Activated CD4-positive, alpha-beta T cell treated with anti-CD3 and anti-CD28 coated beads, Interleukin-2, amount 10 ng/mL, durations not matched to agents 7 days and 5 days (primary cell): ENCODE measurements at regions not wholly inside any gene's neighbourhood (a gene's known extent, or its start where the extent isn't known, plus 50 kb on each side); places are given as distances from the start of the nearest gene placed in this dataset.

Source experiments
- CTCF ChIA-PET: fragments of 350-600 bp; sonication (Branson Sonifier 250); formaldehyde crosslinking; loops from one replicate; lab custom pipeline; 2021; ENCODE audit warnings: antibody characterized with exemption; lab: Charles Lee
- POLR2A ChIA-PET: fragments of 350-600 bp; sonication (Branson Sonifier 250); formaldehyde crosslinking; loops from one replicate; lab custom pipeline; 2021; ENCODE audit warnings: antibody characterized with exemption; lab: Charles Lee
- DNase-seq: peaks from one replicate; pipeline ENCODE4 v3.0.0-alpha.2; 2020
- H3K27ac Mint-ChIP-seq: one replicate; pipeline ENCODE4 v1.8.0; 2021; ENCODE audit warnings: mild to moderate bottlenecking, moderate library complexity, mixed read lengths
- H3K27me3 Mint-ChIP-seq: one replicate; pipeline ENCODE4 v1.8.0; 2021; ENCODE audit warnings: mixed read lengths
- H3K36me3 Mint-ChIP-seq: one replicate; pipeline ENCODE4 v1.8.0; 2021; ENCODE audit warnings: low read depth, mixed read lengths
- H3K4me1 Mint-ChIP-seq: one replicate; pipeline ENCODE4 v1.8.0; 2021; ENCODE audit warnings: mixed read lengths
- H3K4me3 Mint-ChIP-seq: one replicate; pipeline ENCODE4 v1.8.0; 2021; ENCODE audit warnings: mild to moderate bottlenecking, moderate library complexity, mixed read lengths
- H3K9me3 Mint-ChIP-seq: one replicate; pipeline ENCODE4 v1.8.0; 2021; ENCODE audit warnings: mixed read lengths

DNA sequence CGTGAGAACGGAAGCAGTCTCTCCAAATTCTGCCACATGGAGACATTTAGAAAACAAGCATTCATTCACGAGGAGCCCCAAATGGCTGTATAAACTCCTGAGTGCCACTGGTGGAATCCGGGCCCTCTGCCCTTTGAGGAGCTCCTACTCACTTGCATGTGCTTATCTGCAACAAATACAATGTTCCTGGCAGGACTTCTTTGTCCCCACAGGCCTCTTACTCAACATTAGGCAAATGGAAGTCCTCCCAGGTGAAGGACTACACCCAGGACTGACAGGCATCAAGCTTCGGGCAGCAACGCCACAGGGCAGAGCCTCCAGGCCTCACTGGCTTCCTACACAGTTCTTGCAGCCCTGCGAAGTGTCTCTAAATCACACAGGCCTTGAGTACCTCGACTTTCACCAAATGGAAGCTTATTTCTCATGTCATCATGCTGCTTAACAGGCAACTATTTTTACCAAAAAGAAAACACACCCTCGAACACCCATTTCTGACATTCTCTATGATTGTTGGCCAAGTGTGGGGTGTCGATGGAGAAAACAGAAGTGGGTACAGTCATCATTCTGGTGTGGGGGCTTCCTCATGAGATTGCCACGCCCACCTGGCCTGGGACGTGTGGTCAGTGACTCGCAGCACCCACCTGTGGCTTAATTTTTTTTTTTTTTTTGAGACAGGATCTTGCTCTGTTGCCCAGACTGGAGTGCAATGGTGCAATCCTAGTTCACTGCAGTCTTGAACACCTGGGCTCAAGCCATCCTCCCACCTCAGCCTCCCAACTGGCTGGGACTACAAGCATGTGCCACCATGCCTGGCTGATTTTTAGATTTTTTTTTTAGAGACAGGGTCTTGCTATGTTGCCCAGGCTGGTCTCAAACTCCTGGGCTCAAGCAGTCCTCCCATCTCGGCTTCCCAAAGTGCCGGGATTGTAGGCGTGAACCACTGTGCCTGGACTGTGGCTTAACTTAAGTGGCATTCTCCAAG lies 186.8 kb upstream of the GLI2 start:
- CTCF ChIA-PET = no interaction called here
- POLR2A ChIA-PET = no interaction called here
- no peak for DNase-seq
- Mint-ChIP-seq H3K36me3 (no peaks in the 10 kb centered on the region), H3K4me1 (peaks cover 2% of the 10 kb centered on the region), H3K4me3 (no peak overlapping the region), H3K27ac (no peak overlapping the region), H3K27me3 (peaks cover 13% of the 10 kb centered on the region), H3K9me3 (no peaks in the 10 kb centered on the region)

GRCh38 chr2:120549841-120550240 lies 185.8 kb upstream of the GLI2 start:
- no peaks in the 10 kb centered on the region for H3K9me3 Mint-ChIP-seq
- H3K27me3 Mint-ChIP-seq = peaks cover 17% of the 10 kb centered on the region
- H3K4me3 Mint-ChIP-seq = no peak overlapping the region
- ChIA-PET POLR2A (no interaction called here), CTCF (no interaction called here)
- no peak for DNase-seq
- H3K27ac Mint-ChIP-seq = no peak overlapping the region
- H3K4me1 Mint-ChIP-seq = peaks cover 2% of the 10 kb centered on the region
- H3K36me3 Mint-ChIP-seq = no peaks in the 10 kb centered on the region

GRCh38 chr2:120550282-120550681 lies 185.4 kb upstream of the GLI2 start:
- DNase-seq = no peak
- POLR2A ChIA-PET = no interaction called here
- Mint-ChIP-seq H3K27ac (no peak overlapping the region), H3K27me3 (peaks cover 19% of the 10 kb centered on the region), H3K36me3 (no peaks in the 10 kb centered on the region), H3K4me3 (no peak overlapping the region), H3K4me1 (peaks cover 2% of the 10 kb centered on the region), H3K9me3 (no peaks in the 10 kb centered on the region)
- CTCF ChIA-PET = no interaction called here

DNA sequence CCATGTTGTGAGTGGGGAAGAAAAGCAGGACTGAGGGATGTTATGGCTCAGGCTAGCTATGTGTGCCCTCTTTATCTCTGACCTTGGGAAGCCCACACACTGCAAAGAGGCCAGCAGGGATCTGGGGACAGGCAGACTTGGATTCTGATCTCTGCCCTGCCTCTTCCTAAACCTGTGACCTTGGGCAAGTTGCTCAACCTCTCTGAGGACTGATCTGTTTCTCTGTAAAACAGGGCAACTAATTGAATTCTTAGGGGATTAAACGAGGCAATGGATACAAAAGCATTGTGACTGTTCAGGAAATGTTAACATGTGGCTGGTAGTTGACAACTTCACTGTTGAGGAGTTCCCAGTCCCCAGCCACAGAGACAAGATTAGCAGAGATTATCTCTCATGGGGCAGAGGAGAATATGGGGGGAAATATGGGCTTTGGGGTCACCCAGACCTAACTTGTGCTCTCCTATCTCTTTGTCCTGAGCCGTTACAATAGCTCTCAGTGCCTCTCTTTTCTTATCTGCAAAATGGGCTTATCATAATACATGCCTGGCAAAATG lies 184.7 kb upstream of the GLI2 start:
- H3K4me1 Mint-ChIP-seq = peaks cover 2% of the 10 kb centered on the region
- POLR2A ChIA-PET = no interaction called here
- CTCF ChIA-PET = no interaction called here

GRCh38 chr2:120551522-120551921 lies 184.1 kb upstream of the GLI2 start:
- ChIA-PET CTCF (interaction anchor here (1.5 kb wide), 1 partner anchor 141 kb away, joined by 3 read pairs; no protein-coding TSS in a partner anchor), POLR2A (no interaction called here)
- Mint-ChIP-seq H3K36me3 (no peaks in the 10 kb centered on the region), H3K9me3 (no peaks in the 10 kb centered on the region), H3K27me3 (peaks cover 20% of the 10 kb centered on the region), H3K4me3 (no peak overlapping the region), H3K27ac (no peak overlapping the region), H3K4me1 (peaks cover 2% of the 10 kb centered on the region)
- DNase-seq = no peak

More for the DNA sequence above, 184.7 kb upstream of the GLI2 start:
- no peak for DNase-seq
- Mint-ChIP-seq H3K9me3 (no peaks in the 10 kb centered on the region), H3K36me3 (no peaks in the 10 kb centered on the region), H3K27ac (no peak overlapping the region), H3K4me3 (no peak overlapping the region), H3K27me3 (peaks cover 20% of the 10 kb centered on the region)

DNA sequence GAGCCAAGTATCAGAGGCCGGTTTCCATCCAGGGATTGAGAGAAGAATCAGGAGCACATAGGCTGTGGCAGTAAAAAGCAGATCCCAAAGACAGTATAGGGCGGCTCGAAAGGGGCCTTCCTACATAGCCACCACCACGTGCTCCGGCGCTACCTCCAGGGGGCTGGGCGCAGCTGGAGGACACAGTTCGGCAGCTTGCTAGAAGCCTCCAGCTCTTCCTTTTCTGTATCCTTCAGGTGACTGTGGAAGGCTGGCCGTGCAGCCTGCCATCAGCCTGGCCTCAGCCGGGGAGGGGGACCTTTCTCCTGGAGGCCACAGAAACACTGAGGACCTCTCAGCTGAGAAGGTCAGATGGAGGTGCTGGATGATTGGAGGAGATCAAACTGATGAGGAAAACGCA lies 183.6 kb upstream of the GLI2 start:
- no peak overlapping the region for H3K4me3 Mint-ChIP-seq
- peaks cover 20% of the 10 kb centered on the region for H3K27me3 Mint-ChIP-seq
- ChIA-PET POLR2A (no interaction called here), CTCF (interaction anchor here (1.5 kb wide), 1 partner anchor 140 kb away, joined by 3 read pairs; no protein-coding TSS in a partner anchor)
- peaks cover 2% of the 10 kb centered on the region for H3K4me1 Mint-ChIP-seq
- no peak overlapping the region for H3K27ac Mint-ChIP-seq
- H3K9me3 Mint-ChIP-seq = no peaks in the 10 kb centered on the region
- no peak for DNase-seq
- H3K36me3 Mint-ChIP-seq = no peaks in the 10 kb centered on the region

GRCh38 chr2:120552800-120553481 lies 182.7 kb upstream of the GLI2 start:
- Mint-ChIP-seq H3K27ac (no peak overlapping the region), H3K9me3 (no peaks in the 10 kb centered on the region), H3K36me3 (no peaks in the 10 kb centered on the region), H3K27me3 (peaks cover 20% of the 10 kb centered on the region), H3K4me3 (no peak overlapping the region), H3K4me1 (peaks cover 2% of the 10 kb centered on the region)
- DNase-seq = peak; percentile 54
- ChIA-PET POLR2A (no interaction called here), CTCF (interaction anchor here (0.6 to 1.5 kb wide), 3 partner anchors 23 to 210 kb away, joined by 3 read pairs; no protein-coding TSS in a partner anchor)

DNA sequence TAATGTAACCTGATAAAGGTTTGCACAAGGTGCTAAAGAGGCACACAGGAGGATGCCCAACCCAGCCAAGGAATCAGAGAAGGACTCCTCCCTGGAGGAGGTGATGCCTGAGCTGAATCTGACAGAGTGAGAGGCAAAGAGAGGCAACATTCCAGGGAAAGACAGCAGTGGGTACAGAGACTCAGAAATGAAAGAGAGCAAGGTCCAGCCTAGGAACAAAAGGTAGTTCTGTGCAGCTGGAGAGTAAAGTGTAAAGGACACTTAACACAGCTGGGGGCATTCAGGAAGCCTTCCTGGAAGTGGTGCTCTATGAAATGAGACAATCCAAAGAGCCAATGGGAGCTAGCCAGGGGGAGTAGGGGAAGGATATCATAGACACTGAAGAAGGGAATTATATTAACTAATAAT lies 181.0 kb upstream of the GLI2 start:
- Mint-ChIP-seq H3K27ac (no peak overlapping the region), H3K36me3 (no peaks in the 10 kb centered on the region), H3K9me3 (no peaks in the 10 kb centered on the region), H3K27me3 (peaks cover 20% of the 10 kb centered on the region), H3K4me1 (peaks cover 2% of the 10 kb centered on the region), H3K4me3 (no peak overlapping the region)
- CTCF ChIA-PET = no interaction called here
- POLR2A ChIA-PET = no interaction called here
- no peak for DNase-seq

GRCh38 chr2:120555092-120555491 lies 180.6 kb upstream of the GLI2 start:
- H3K27me3 Mint-ChIP-seq = peaks cover 20% of the 10 kb centered on the region
- no peak overlapping the region for H3K4me3 Mint-ChIP-seq
- H3K9me3 Mint-ChIP-seq = no peaks in the 10 kb centered on the region
- H3K36me3 Mint-ChIP-seq = no peaks in the 10 kb centered on the region
- ChIA-PET POLR2A (no interaction called here), CTCF (no interaction called here)
- DNase-seq = no peak
- H3K4me1 Mint-ChIP-seq = peaks cover 2% of the 10 kb centered on the region
- H3K27ac Mint-ChIP-seq = no peak overlapping the region

- Mint-ChIP-seq H3K36me3 (no peaks in the 10 kb centered on the region), H3K27ac (no peak overlapping the region), H3K9me3 (no peaks in the 10 kb centered on the region), H3K4me3 (no peak overlapping the region), H3K27me3 (peaks cover 16% of the 10 kb centered on the region), H3K4me1 (peaks cover 2% of the 10 kb centered on the region)
- POLR2A ChIA-PET = no interaction called here
- CTCF ChIA-PET = no interaction called here
- no peak for DNase-seq
Observed at GRCh38 chr2:120556911-120557310, 178.8 kb upstream of the GLI2 start.

- Mint-ChIP-seq H3K27ac (no peak overlapping the region), H3K9me3 (no peaks in the 10 kb centered on the region), H3K4me1 (no peaks in the 10 kb centered on the region), H3K36me3 (no peaks in the 10 kb centered on the region), H3K4me3 (no peak overlapping the region), H3K27me3 (peaks cover 10% of the 10 kb centered on the region)
- CTCF ChIA-PET = no interaction called here
- POLR2A ChIA-PET = no interaction called here
- no peak for DNase-seq
Observed at GRCh38 chr2:120558847-120559246, 176.8 kb upstream of the GLI2 start.

DNA sequence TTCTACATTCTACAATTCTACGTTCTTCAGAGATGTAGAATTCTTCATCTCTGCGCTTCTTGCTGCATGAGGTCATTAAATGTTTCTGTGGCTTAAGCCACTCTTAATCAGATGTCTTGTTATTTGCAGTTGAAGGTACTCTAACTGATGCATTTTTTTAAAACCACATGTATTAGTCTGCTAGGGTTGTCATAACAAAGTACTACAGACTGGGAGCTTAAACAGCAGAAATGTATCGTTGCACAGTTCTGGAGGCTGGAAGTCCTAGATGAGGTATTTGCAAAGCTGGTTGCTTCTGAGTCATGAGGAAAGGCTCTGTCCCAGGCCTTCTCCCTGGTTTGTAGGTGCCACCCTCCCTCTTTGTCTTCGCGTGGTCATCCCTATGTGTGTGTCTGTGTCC lies 176.3 kb upstream of the GLI2 start:
- DNase-seq = no peak
- H3K36me3 Mint-ChIP-seq = no peaks in the 10 kb centered on the region
- no peaks in the 10 kb centered on the region for H3K4me1 Mint-ChIP-seq
- no peak overlapping the region for H3K4me3 Mint-ChIP-seq
- ChIA-PET CTCF (no interaction called here), POLR2A (no interaction called here)
- H3K27me3 Mint-ChIP-seq = peaks cover 10% of the 10 kb centered on the region
- no peaks in the 10 kb centered on the region for H3K9me3 Mint-ChIP-seq
- H3K27ac Mint-ChIP-seq = no peak overlapping the region

DNA sequence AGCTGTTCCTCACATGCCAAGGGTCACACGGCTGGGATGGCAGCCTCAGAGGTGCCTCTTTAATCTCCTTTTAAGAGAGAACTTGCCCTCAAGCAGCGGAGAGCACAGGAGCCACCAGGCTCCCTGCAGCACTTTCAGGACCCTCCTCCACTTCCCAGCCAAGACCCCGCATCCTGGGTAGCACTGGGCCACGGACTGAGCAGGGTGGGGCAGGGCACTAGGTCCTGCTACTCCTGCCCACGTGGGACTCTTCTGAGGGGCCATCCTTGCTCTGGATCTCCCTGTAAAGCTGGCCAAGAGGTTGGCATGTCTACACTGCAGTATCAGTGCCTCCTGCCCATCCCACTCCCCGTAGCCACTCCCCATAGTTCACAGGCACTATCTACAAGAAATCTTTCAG lies 175.3 kb upstream of the GLI2 start:
- peaks cover 4% of the 10 kb centered on the region for H3K27me3 Mint-ChIP-seq
- no peak overlapping the region for H3K27ac Mint-ChIP-seq
- ChIA-PET CTCF (no interaction called here), POLR2A (no interaction called here)
- no peaks in the 10 kb centered on the region for H3K4me1 Mint-ChIP-seq
- H3K36me3 Mint-ChIP-seq = no peaks in the 10 kb centered on the region
- no peak overlapping the region for H3K4me3 Mint-ChIP-seq
- DNase-seq = no peak
- no peaks in the 10 kb centered on the region for H3K9me3 Mint-ChIP-seq
